NCI-H748 treated with DMSO at 0.1 percent for 48 hours (cell line): ENCODE measurements at regions not wholly inside any gene's neighbourhood (a gene's known extent, or its start where the extent isn't known, plus 50 kb on each side); places are given as distances from the start of the nearest gene placed in this dataset.
A peak's percentile ranks its signal among the peaks of the same experiment; 100 is the strongest.
"Not testable (repeated sequence)": the region's sequence is repeated elsewhere in the genome, so short reads cannot be mapped to it uniquely, and the experiment has no call there.

Experiments
- DNase-seq: peaks from one replicate; lab custom pipeline; 2025; lab: John Stamatoyannopoulos, UW

- DNase-seq = no peak
These were observed 342.8 kb downstream of the FBXW7 start for GRCh38 chr4:152193059-152193458.

- DNase-seq = no peak
These were observed 345.0 kb downstream of the FBXW7 start for GRCh38 chr4:152190907-152191306.

GRCh38 chr4:152189451-152190179 lies 346.3 kb downstream of the FBXW7 start:
- peak; percentile 39 for DNase-seq

DNA sequence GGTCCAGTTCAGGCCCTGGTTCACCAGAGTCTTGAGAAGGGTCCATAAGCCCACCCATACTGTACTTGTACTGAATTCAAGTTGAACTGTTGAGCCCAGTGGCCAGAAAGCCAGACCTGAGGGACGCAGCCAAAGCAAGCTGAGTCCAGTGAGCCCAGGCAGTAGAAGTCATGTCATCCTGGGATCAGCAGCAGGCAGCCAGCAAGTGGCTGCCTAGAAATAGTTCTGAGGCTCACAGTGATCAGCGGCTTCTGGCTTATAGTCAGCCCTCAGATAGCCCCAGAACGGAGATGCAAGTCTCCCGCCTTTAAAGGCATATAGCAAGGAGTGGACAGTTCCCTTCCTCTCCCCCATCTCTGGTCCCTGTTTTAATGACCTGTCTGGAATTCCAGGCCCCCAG lies 347.1 kb downstream of the FBXW7 start:
- no peak for DNase-seq

DNA sequence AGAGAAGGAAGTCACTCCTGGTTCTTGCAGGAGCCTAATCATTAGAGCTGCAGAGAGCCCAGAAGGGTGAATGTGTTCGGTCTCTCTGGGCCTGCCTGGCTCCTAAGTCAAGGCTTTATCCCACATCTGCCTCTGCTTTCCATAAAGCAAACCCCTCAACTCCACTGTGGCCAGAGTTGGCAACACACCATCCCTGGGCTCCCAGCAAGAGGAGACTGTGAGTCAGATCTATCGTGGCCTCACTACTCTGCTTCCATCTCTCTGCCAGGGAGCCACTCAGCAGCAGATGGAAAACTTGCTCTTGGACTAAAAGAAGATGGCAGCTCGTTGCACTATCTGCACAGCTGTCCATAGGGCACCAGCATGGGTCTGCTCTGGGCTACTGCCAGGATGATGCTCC lies 348.2 kb downstream of the FBXW7 start:
- DNase-seq = no peak

GRCh38 chr4:152185786-152186550 lies 349.9 kb downstream of the FBXW7 start:
- DNase-seq = no peak

DNA sequence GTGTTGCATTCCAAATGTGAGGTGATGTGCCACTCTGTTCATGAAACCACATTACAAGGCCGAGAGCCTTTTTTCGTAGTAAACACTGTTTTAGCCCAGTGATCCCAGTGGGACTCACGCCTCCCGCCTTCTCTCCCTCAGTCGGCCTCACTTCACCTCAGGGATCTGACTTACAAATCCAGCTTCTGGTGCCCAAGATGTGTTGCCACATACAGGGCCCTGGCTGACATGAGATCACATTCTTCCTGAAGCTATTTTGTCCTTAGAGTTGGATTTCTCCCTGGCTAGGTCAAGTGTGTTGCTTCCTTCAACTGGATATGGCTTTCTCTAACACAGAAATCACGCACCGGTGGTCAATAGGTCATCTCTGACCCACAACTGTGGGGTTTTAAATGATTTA lies 354.7 kb downstream of the FBXW7 start:
- DNase-seq = no peak

- no peak for DNase-seq
These were observed 355.5 kb downstream of the FBXW7 start for GRCh38 chr4:152180369-152180768.

DNA sequence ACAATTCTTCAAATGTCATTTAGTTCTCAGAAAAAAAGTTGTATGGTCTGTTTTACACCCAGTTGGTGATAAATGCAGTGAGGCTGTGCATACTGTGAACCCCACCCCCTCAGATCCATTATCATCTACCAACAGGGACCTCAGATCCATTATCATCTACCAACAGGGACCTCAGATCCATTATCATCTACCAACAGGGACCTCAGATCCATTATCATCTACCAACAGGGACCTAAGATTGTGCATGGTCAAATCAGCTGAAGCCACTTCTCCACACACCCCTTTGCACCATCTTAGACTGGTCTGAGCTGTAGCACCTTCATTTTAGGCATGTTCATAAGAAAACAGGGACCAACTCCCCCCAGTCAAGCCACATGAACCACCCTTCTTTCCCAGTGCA lies 358.4 kb downstream of the FBXW7 start:
- not testable (repeated sequence) for DNase-seq

GRCh38 chr4:152176627-152177214 lies 359.2 kb downstream of the FBXW7 start:
- no peak for DNase-seq

DNA sequence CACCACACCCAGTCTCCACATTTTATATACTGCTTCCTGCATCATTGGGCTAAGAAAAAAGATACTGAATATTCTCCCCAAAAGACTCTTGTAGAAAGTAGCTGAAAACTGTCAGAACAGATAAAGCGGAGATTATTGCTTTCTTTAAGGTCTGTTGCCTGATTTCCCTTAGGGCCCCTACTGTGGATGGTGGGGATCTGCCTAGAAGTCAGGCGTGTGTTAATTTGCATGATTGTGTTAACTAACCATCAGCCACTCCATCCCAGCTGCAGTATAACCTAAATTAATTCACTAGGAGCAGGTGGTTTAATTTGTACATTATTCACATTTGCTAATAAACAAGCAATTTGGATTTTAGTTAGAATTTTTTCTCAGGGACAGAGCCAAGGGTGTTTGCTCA lies 360.3 kb downstream of the FBXW7 start:
- no peak for DNase-seq

GRCh38 chr4:152172146-152172545 lies 363.7 kb downstream of the FBXW7 start:
- DNase-seq = peak; percentile 5

DNA sequence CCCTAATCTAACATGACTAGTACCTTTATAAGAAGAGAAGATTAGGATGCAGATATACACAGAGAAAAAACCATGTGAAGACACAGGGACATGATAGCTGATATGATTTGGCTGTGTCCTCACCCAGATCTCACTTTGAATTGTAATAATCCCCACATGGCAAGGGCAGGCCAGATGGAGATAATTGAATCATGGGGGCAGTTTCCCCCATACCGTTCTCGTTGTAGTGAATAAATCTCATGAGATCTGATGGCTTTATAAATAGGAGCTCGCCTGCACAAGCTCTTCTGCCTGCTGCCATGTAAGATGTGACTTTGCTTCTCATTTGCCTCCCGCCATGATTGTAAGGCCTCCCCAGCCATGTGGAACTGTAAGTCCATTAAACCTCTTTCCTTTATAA lies 364.3 kb downstream of the FBXW7 start:
- DNase-seq = no peak

- DNase-seq = no peak
These were observed 366.2 kb downstream of the FBXW7 start for GRCh38 chr4:152169683-152170082.

GRCh38 chr4:152168987-152169616 lies 366.8 kb downstream of the FBXW7 start:
- DNase-seq = no peak

- no peak for DNase-seq
These were observed 369.3 kb downstream of the FBXW7 start for GRCh38 chr4:152166567-152166966.

GRCh38 chr4:152165846-152166245 lies 370.0 kb downstream of the FBXW7 start:
- no peak for DNase-seq

GRCh38 chr4:152165146-152165545 lies 370.7 kb downstream of the FBXW7 start:
- no peak for DNase-seq

GRCh38 chr4:152164561-152164960 lies 371.3 kb downstream of the FBXW7 start:
- no peak for DNase-seq

- no peak for DNase-seq
These were observed 373.6 kb downstream of the FBXW7 start for GRCh38 chr4:152162331-152162697.

DNA sequence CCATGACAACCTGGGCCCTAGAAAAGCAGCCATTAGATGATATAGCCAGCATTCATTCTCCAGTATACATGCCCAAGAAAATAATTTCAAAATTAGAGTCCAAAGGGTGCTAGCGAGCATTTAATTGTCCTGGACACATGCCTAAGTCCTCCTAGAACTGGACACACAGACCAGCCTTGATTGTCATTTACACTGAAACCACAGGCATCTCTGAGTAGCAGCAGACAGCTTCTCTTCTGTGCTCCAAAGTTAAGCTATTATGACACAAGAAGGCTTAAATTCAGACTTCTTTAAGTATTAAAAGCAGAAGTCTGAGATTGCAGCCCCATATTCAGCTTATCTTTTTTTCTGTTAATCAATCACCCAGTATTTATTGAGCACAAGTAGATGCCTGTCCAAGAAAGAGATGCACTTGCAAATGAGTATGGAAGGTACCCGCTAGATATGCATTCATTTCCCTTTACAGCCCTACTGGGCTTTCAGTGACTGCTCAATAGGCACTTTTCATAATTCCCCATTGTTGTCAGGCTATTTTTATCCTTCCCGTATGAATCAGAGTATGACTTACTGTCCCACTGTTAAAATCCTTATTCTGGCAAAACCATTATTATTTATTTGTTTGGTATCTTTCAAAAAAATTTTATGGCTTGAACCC lies 374.1 kb downstream of the FBXW7 start:
- no peak for DNase-seq

DNA sequence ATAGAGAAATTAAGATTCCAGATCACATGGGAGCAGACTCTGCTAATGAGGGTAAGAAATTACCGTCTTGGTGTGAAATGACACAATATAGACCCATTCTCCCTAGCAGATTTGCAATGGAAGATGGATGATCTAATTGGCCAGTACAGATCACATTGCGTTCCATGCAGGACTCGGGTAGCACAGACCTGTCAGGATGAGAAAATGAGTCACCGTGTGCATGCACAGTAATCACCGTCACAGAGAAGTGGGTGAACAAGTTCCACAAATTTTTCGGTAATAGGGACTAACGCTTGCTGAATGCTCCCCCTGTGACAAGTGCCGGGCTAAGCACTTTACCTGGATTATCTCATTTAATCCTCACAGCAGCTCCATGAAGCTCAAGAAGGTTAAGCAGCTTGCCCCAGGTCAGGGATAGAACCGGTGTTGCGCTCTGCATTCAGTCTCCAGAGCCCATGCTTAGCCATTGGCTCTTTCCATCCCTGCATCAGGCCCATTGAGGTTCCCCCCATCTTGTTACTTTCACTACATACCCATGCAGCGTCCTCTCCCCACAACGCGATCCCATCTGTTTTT lies 375.6 kb downstream of the FBXW7 start:
- no peak for DNase-seq
